GM21825 (cell line): ENCODE measurements at regions not wholly inside any gene's neighbourhood (a gene's known extent, or its start where the extent isn't known, plus 50 kb on each side); places are given as distances from the start of the nearest gene placed in this dataset.
"Not testable (repeated sequence)": the region's sequence is repeated elsewhere in the genome, so short reads cannot be mapped to it uniquely, and the experiment has no call there.

Source experiments
- ATAC-seq: cut with Tn5 transposase; IDR thresholded peaks from one replicate; pipeline ENCODE4 v1.9.1; 2021; ENCODE audit warnings: mild to moderate bottlenecking, moderate library complexity; ENCODE audit not compliant: unreplicated experiment

DNA sequence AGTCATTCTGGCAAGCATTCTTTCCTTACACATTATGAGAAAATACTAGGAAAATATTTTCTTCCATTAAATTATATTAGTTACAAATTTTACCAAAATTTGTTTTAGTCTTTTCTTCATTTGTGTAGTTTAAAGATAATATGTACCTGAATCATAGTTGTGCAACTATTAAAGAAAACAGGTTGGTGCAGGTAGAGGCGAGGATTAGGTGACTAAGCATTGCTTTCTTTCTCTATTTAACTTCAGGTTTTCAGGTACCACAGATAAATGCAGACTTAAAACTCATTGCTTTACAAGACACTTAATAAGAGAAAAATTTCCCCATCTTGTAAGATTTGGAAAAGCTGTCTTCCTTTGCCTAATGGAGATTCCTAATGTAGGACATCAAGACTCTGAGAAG is 1175.5 kb upstream of the ADGRB3 start:
- no peak for ATAC-seq

DNA sequence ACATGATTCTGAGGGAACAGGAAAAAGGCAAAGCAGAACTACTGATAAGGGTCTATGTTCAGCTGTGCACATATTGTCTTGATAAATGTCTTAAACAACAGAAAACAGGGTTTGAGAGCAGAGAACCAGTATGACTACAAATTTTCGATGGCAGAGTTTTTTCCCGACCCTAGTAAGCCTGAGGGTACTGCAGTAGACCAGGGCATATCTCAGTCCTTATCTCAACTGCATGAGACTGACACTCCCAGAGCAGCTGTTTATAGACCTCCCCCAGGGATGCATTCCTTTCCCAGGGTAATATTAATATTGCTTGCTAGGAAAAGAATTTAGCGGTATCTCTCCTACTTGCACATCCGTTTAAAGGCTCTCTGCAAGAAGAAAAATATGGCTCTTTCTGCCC is 1176.8 kb upstream of the ADGRB3 start:
- no peak for ATAC-seq

DNA sequence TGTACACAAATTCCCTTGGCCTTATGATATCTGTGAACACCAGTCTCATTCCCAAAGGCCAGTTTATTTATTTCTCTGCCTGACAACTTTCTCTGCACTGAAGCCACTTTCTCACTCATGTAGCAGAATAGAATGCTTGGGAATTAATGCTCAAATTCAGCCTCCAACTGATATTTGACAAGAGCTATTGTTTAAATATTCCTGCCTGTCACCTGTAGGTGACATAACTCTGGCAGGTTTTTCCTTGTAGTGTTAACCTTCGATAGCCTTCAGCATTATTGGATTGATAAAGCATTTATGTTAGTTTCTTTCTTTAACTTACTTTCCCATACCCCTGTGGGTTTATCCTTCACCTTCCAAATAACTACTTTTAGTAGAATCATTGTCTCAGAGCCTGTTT is 1183.2 kb upstream of the ADGRB3 start:
- ATAC-seq, result no peak

DNA sequence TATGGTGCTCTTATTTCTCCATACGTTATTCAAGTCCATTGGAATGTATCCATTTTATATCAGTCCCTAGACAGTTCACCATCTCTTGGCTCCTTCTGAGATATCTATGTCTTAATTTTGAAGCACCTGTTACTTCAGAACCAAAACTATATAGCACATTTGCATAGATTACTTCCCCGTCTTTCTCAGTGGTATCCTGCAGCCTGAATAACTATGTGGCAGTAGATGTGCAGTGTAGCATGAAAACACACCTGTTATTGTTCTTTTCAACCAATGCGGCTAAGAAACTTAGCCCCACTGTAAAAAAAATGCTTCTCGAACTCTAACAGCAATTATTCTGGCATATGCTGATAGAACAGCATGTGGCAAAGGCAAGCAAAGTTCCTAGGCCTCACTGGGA is 1184.4 kb upstream of the ADGRB3 start:
- no peak for ATAC-seq

DNA sequence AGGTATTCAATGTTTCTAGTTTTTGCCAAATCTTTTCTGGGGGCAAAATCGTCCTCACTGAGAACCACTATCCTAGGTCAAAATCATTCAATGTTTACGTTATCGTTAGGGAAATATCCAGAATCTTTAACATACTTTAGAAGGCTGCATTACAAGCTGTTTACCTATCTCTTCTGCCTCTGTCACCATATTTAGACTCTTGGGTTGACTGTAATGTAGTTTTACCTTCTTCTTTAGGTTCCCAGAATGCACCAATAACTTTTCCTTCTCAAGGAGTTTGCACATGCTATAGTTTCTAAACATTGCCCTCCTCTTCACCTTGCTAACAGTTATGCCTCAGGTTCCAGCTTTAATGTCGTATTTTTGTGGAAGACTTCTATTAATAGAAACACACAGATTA is 1185.5 kb upstream of the ADGRB3 start:
- no peak for ATAC-seq

DNA sequence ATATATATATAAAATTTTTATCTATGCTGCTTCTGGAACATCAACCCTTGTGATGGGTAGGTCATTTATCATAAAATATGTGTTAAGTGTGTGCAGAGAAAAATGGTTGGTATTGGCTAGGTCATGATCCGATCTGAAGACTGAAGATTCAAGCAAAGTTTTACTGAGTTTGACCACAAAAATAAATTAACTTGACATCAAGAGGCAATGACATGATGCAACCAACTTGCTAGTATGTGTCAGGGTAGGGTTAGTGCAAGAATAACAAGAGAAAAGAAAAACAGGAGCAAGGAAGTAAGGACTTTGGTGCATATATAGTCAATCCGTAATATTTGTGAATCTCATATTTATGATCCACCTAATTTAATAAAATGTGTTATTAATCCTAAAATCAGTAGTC is 1202.0 kb upstream of the ADGRB3 start:
- no peak for ATAC-seq

DNA sequence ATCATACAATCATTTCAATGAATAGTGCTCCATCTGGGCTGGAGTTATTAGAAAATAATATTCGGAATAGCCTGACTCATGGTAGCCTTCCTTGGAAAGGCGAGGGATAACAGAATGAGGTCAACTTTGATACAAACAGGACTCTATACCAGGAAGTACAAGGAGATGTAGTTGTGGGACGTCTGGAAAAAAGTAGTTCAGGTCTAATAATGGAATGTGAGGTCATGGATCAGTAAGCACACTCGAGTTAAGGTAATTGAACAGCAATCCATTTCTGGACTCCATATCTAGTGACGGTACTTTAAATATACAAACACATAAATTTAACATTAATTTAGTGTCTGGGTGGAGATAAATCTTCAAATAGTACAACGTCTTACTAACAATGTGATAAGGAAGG is 1204.0 kb upstream of the ADGRB3 start:
- no peak for ATAC-seq

DNA sequence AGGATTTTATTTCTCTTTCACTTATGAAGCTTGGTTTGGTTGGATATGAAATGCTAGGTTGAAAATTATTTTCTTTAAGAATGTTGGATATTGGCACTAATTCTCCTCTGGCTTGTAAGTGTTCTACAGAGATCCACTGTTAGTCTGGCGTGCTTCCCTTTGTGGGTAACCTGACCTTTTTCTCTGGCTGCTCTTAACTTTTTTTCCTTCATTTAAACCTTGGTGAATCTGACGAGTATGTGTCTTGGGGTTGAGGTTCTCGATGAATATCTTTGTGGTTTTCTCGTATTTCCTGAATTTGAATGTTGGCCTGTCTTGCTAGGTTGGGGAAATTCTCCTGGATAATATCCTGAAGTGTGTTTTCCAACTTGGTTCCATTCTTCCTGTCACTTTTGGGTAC is 1208.4 kb upstream of the ADGRB3 start:
- ATAC-seq, result not testable (repeated sequence)

DNA sequence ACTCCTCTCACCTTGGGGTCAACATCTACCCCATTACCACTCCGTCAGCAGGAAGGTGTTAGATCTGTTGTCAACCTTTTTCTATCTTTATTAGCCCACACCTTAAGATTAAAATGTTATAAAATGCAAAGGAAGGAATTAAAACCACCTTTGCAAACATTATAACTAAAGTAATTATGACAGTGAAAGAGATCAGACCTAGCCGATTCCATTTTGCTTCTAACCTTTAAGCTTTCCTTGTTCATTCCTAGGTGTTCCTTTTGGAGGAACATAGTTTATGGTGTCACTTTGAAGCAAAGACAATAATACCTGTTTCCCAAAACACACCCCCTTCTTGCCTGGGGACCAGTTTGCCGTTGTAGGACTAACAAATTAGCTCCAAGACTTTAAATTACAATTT is 1223.0 kb upstream of the ADGRB3 start:
- no peak for ATAC-seq

DNA sequence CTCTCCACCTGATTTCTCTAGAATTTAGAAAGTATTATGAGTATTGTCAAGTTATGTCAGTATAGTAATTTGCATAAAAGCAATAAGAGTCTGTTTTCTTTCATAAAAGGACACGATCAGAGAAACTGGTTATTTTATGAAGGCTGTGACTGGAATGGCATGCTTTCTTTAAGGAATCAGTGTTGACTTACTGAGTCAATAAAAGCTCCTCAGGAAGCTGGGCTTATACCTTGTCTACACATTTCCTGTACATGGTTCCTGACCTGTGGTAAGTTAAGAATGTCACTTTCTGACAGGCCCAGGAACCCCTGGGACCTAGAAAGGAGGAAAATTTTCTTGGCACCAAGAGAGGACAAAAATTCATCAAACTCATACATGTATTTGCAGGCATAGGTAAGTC is 1224.0 kb upstream of the ADGRB3 start:
- ATAC-seq, result no peak

DNA sequence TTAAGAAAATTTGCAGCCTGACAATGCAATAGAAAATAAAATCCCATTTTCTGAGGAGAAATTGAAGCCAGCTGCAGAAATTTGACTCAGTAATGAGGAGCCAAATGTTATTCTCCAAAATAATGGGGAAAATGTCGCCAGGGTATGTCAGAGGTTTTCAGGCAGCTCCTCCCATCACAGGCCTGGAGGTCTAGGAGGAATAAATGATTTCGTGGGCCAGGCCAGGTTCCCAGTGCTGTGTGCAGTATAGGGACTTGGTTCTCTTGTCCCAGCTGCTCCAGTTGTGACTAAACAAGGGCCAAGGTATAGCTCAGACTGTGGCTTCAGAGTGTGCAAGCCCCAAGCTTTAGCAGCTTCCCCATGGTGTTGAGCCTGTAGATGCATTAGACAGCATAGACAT is 1240.8 kb upstream of the ADGRB3 start:
- ATAC-seq, result no peak

DNA sequence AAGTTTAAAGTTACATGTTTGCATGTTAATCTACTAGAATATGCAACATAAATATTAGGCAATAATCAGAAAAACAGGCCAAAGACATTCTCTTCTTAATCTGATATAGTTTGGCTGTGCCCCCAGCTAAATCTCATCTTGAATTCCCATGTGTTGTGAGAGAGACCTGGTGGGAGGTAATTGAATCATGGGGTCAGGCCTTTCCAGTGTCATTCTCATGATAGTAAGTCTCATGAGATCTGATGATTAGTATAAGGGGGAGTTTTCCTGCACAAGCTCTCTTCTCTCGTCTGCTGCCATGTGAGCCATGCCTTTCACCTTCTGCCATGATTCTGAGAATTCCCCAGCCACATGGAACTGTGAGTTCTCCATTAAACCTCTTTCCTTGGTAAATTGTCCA is 1241.7 kb upstream of the ADGRB3 start:
- no peak for ATAC-seq

DNA sequence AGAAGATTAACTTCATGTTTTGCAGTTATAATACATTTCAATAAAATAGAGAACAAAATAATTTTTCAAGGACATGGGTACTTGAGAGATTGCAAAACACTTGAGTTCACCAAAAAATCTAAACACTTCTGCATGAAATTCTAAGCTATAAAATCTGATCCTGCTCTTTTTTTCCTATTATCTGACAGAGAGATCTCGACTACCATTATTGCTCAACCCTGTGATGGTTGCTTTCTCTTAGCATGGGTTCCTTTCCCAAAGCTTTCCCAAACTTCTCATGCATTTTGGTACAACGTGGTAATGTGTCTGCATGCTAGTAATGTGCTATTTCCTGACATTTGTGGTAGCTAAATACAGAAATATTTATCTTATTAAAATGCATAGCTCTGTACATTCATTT is 1243.1 kb upstream of the ADGRB3 start:
- ATAC-seq, result no peak

DNA sequence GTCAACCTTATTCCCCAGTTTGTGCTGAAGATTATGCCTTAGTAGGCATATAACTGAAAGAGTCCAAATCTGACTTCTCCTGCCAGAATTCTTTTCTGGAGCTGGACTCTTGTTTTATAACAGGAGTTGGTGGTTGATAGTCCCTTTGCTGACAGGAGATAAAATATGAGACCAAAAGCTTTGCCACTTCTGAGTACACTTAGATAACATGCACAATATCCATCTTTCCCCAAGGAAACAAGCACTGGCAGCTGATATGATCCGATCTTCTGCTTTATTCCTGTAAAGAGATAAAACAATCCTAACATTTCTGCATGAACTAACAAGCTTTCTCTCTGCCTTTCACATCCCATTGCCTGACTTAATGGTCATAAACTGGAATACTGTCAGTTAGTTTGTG is 1265.4 kb upstream of the ADGRB3 start:
- no peak for ATAC-seq

DNA sequence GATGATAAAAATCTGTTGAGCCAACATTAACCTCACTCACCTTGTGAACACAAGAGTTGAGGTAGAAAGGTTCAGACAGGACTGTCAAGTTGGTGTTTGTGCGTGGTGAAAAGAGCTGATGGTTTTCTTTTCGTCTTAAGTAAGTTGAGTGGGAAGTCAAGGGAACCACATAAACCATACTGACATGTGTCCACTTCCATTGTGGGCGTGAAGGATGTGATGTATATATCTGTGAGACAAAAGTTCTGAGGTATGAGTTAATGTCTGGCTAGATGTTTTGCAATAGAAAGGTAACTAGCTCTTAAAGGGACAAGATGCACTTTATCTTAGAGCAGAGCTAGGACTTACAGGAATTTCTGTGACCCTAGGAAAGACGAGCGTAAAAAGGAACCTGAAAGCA is 1272.1 kb upstream of the ADGRB3 start:
- no peak for ATAC-seq

DNA sequence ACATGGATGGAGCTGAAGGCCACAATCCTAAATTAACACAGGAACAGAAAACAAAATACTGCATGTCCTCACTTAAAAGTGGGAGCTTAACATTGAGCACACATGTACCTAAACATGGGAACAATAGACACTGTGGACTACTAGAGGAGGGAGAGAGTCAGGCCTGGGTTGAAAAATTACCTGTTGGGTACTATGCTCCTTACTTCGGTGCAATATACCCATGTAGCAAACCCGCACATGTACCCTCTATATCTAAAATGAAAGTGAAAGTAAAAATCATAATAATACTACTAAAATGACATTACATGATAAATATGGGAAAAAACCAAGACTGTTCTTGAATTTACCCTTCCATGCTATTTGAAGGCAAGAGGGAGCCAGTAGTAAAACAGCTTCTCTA is 1273.8 kb upstream of the ADGRB3 start:
- no peak for ATAC-seq

DNA sequence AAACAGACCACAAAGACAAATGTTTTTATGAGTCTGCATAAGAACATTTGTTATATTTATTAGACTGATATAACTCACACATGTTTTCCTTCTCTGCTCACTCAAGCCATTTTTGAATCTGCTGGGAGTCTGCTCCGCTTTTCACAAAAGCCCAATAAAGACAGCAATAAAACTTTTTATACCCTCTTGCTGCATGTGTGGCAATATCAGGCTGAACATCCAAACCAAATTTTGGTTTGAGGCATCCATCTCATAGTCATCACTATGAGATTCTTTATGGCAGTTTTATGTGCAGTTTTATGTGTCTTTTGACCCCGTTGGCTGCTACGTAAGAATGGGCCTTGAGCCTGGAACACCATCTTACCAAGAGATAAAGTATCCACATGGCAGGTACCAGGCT is 1276.8 kb upstream of the ADGRB3 start:
- ATAC-seq, result no peak

DNA sequence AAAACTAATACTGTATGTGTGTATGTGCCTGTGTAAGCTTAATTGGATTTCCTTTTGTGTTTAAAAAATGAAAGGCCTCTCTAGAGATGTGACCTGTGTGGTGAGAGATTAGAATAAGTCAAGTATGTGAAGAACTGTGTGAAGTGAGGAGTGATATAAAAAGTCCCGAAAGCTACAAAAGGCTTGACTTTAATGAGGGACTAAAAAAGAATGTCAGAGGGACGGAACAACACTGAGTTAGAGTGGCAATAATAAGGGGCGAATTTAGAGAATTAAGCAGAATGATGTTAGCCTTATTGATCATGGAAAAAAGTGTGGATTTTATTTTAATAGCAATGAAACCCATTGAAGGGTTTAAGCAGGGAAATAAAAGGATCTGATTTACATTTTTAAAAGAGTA is 1281.2 kb upstream of the ADGRB3 start:
- no peak for ATAC-seq

DNA sequence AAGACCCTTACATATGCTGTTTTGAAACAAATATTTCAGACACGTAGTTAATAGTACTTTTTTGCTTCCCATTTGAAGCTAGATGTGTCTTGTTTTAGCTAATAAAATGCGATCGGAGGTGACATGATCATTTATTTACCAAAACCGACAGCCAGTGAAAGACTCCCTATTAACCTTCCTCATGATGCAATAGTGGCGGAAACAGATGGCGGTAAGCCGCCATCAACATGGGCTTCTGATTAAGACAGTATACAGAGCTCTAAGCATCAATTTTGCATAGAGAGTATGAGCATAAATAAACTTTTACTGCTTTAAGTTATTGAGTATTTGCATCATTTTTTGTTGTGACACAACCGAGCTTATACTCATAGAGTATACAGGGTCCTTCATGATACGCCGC is 1282.4 kb upstream of the ADGRB3 start:
- no peak for ATAC-seq

DNA sequence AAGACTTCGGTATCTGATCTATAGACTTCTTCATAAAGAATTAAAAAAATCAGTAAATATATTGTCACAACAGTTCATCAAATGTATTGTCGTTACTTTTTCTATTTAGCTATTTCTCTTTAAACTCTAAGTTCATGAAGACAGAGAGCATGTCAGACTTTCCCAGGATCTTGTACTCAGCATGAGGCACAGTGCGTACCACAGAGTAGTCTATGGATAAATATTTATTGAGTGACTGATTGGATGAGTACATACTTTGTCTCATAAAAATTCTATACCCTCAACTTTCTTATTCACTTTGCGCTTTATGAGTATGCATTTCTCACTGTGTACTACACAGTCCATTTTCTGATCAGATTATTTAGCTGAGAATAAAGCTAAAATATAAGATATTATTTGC is 1284.4 kb upstream of the ADGRB3 start:
- no peak for ATAC-seq

DNA sequence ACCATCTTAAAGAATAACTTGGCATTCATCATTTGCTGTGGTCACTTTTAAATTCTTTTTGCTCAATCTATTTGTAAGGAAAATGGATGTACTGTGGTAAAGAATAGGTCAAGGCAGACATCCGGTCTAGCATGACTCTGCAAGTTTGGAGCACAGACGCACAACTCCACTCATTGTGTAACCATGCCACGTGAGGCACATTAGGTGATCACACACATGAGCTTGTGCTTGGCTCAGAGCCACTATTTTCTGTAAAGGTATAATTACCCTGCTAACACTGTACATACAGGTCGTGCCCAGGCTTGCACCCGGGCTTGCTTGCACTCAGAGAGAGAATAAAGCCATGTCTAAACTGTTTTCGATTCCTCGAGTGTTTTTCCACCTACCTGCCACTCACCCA is 1289.1 kb upstream of the ADGRB3 start:
- ATAC-seq, result no peak

DNA sequence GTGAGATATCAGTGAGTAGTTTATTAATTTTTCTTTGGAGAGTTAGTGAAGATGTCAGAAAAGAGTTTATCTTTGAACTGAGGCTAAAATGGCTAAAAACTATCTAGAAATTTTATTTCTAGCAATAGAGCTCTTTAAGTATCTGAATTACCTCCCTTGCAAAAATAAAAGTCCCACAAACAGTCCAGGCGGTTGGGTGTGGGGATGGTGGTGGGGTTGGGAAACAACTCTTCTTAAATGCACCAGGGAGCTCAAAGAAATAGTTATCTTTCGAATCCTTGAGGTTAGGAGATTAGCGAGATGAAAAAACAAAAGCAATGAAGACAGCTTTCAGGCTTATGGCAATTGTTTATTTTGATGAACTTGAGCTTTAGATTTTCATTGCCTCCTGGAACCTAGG is 1299.1 kb upstream of the ADGRB3 start:
- ATAC-seq, result no peak

DNA sequence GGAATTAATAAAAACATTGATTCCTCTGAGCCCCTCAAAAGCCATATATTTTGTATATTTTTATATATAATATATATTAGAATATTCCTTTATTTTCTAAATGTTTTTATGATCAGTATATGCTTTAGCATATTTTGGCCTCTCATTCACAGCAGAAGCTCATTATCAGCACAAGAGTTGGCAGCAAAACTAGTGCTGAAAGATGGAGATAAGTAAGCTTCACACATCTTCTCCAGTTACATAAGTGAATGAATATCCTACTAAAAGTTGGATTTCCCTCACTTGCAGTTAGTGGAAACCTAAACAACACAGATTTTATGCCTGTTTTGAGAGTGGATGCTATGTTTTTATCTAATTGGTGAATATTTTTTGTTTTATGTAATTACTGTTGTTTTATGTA is 1303.8 kb upstream of the ADGRB3 start:
- no peak for ATAC-seq

DNA sequence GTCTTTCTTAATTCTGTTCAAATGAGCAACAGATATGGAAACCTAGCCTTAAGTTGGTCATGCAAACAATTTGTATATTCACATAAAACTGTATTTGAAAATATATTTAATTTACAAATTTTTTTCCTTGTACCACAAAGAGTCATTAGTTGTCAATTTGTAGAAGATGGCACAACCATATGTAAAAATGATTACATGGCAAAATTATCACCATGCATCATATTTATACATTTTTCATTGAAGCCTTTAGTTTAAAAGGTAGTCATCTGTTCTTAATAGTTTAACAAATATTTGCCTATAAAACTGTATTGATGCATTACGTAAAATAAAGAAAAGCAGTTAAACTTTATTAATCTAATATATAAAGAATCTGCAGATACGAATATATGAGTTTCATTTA is 1306.8 kb upstream of the ADGRB3 start:
- no peak for ATAC-seq
